BLaER1 (cell line): ENCODE measurements at regions not wholly inside any gene's neighbourhood (a gene's known extent, or its start where the extent isn't known, plus 50 kb on each side); places are given as distances from the start of the nearest gene placed in this dataset.
A peak's percentile ranks its signal among the peaks of the same experiment; 100 is the strongest.

Source experiments
- H3K27ac ChIP-seq: shearing (Covaris generic); formaldehyde crosslinking; 2 replicates; pipeline ENCODE4 v1.8.1; 2022
- H3K27me3 ChIP-seq: shearing (Covaris generic); formaldehyde crosslinking; 2 replicates; pipeline ENCODE4 v1.8.1; 2022
- H3K36me3 ChIP-seq: shearing (Covaris generic); formaldehyde crosslinking; 2 replicates; pipeline ENCODE4 v1.8.1; 2022
- H3K4me1 ChIP-seq: shearing (Covaris generic); formaldehyde crosslinking; 2 replicates; pipeline ENCODE4 v1.8.1; 2022
- H3K4me2 ChIP-seq: shearing (Covaris generic); formaldehyde crosslinking; 2 replicates; pipeline ENCODE4 v1.8.1; 2022
- H3K4me3 ChIP-seq: shearing (Covaris generic); formaldehyde crosslinking; 2 replicates; pipeline ENCODE4 v1.8.1; 2022
- H3K9ac ChIP-seq: shearing (Covaris generic); formaldehyde crosslinking; 2 replicates; pipeline ENCODE4 v1.8.1; 2022
- H3K9me3 ChIP-seq: shearing (Covaris generic); formaldehyde crosslinking; 2 replicates; pipeline ENCODE4 v1.8.1; 2022
- H4K20me1 ChIP-seq: shearing (Covaris generic); formaldehyde crosslinking; 2 replicates; pipeline ENCODE4 v1.8.1; 2022
- Cebpa-rat ChIP-seq: shearing (Covaris generic); IDR thresholded peaks from 2 replicates; pipeline ENCODE4 v1.8.1; 2022

GRCh38 chr1:47678464-47678980 is 240.7 kb downstream of the FOXD2 start:
- Histone ChIP-seq H3K9me3 (peaks cover 2% of the 10 kb centered on the region), H3K27me3 (no peaks in the 10 kb centered on the region), H3K4me3 (no peak overlapping the region), H3K27ac (no peak overlapping the region), H3K36me3 (no peaks in the 10 kb centered on the region), H3K9ac (no peak overlapping the region), H3K4me1 (peaks cover 50% of the 10 kb centered on the region), H3K4me2 (peak overlapping the region; percentile 70), H4K20me1 (no peaks in the 10 kb centered on the region)
- no peak for TF ChIP-seq Cebpa-rat

GRCh38 chr1:47679301-47679791 is 241.5 kb downstream of the FOXD2 start:
- H4K20me1 ChIP-seq, result no peaks in the 10 kb centered on the region
- H3K4me3 ChIP-seq, result no peak overlapping the region
- peaks cover 50% of the 10 kb centered on the region for H3K4me1 ChIP-seq
- H3K4me2 ChIP-seq, result peak overlapping the region; percentile 70
- H3K27me3 ChIP-seq, result no peaks in the 10 kb centered on the region
- no peak for TF ChIP-seq Cebpa-rat
- H3K9ac ChIP-seq, result peak overlapping the region; percentile 5; the same call in 1 of the 2 replicates
- H3K9me3 ChIP-seq, result no peaks in the 10 kb centered on the region
- no peaks in the 10 kb centered on the region for H3K36me3 ChIP-seq
- no peak overlapping the region for H3K27ac ChIP-seq

GRCh38 chr1:47679826-47680225 is 242.0 kb downstream of the FOXD2 start:
- H3K9me3 ChIP-seq, result no peaks in the 10 kb centered on the region
- H3K4me3 ChIP-seq, result no peak overlapping the region
- peaks cover 50% of the 10 kb centered on the region for H3K4me1 ChIP-seq
- H3K4me2 ChIP-seq, result peak overlapping the region; percentile 70
- TF ChIP-seq Cebpa-rat, result no peak
- no peak overlapping the region for H3K9ac ChIP-seq
- no peak overlapping the region for H3K27ac ChIP-seq
- no peaks in the 10 kb centered on the region for H3K27me3 ChIP-seq
- H4K20me1 ChIP-seq, result no peaks in the 10 kb centered on the region
- no peaks in the 10 kb centered on the region for H3K36me3 ChIP-seq

GRCh38 chr1:47680815-47681475 is 243.1 kb downstream of the FOXD2 start:
- Histone ChIP-seq H3K9ac (no peak overlapping the region), H3K4me1 (peaks cover 48% of the 10 kb centered on the region), H3K36me3 (no peaks in the 10 kb centered on the region), H3K27ac (no peak overlapping the region), H3K9me3 (no peaks in the 10 kb centered on the region), H4K20me1 (no peaks in the 10 kb centered on the region), H3K4me2 (no peak overlapping the region), H3K4me3 (no peak overlapping the region), H3K27me3 (no peaks in the 10 kb centered on the region)
- TF ChIP-seq Cebpa-rat, result no peak

GRCh38 chr1:47681735-47682134 is 243.9 kb downstream of the FOXD2 start:
- Histone ChIP-seq H3K9ac (no peak overlapping the region), H4K20me1 (no peaks in the 10 kb centered on the region), H3K9me3 (no peaks in the 10 kb centered on the region), H3K36me3 (no peaks in the 10 kb centered on the region), H3K4me2 (no peak overlapping the region), H3K4me1 (peaks cover 46% of the 10 kb centered on the region), H3K27ac (no peak overlapping the region), H3K27me3 (no peaks in the 10 kb centered on the region), H3K4me3 (no peak overlapping the region)
- no peak for TF ChIP-seq Cebpa-rat

- no peak overlapping the region for H3K4me2 ChIP-seq
- no peak for TF ChIP-seq Cebpa-rat
- H3K27me3 ChIP-seq, result no peaks in the 10 kb centered on the region
- H3K9me3 ChIP-seq, result no peaks in the 10 kb centered on the region
- H3K9ac ChIP-seq, result no peak overlapping the region
- H4K20me1 ChIP-seq, result no peaks in the 10 kb centered on the region
- H3K27ac ChIP-seq, result no peak overlapping the region
- no peaks in the 10 kb centered on the region for H3K36me3 ChIP-seq
- H3K4me3 ChIP-seq, result no peak overlapping the region
- H3K4me1 ChIP-seq, result peaks cover 45% of the 10 kb centered on the region
Measured at GRCh38 chr1:47682198-47682597, 244.4 kb downstream of the FOXD2 start.

GRCh38 chr1:47682786-47683350 is 245.0 kb downstream of the FOXD2 start:
- no peak overlapping the region for H3K4me3 ChIP-seq
- no peaks in the 10 kb centered on the region for H3K9me3 ChIP-seq
- H3K4me1 ChIP-seq, result peaks cover 43% of the 10 kb centered on the region
- no peak overlapping the region for H3K27ac ChIP-seq
- no peak overlapping the region for H3K4me2 ChIP-seq
- H3K9ac ChIP-seq, result no peak overlapping the region
- no peaks in the 10 kb centered on the region for H4K20me1 ChIP-seq
- H3K27me3 ChIP-seq, result no peaks in the 10 kb centered on the region
- no peaks in the 10 kb centered on the region for H3K36me3 ChIP-seq
- TF ChIP-seq Cebpa-rat, result no peak

GRCh38 chr1:47683401-47683800 is 245.6 kb downstream of the FOXD2 start:
- Histone ChIP-seq H4K20me1 (no peaks in the 10 kb centered on the region), H3K36me3 (no peaks in the 10 kb centered on the region), H3K9me3 (no peaks in the 10 kb centered on the region), H3K4me2 (no peak overlapping the region), H3K4me1 (peaks cover 42% of the 10 kb centered on the region), H3K27ac (no peak overlapping the region), H3K27me3 (no peaks in the 10 kb centered on the region), H3K4me3 (no peak overlapping the region), H3K9ac (no peak overlapping the region)
- TF ChIP-seq Cebpa-rat, result no peak

GRCh38 chr1:47684518-47684917 is 246.7 kb downstream of the FOXD2 start:
- no peak overlapping the region for H3K9ac ChIP-seq
- H3K4me2 ChIP-seq, result 0 out of 2 replicates have a peak overlapping the region, but pooled peaks have one; percentile 7
- no peaks in the 10 kb centered on the region for H4K20me1 ChIP-seq
- peaks cover 30% of the 10 kb centered on the region for H3K4me1 ChIP-seq
- no peak overlapping the region for H3K4me3 ChIP-seq
- no peak overlapping the region for H3K27ac ChIP-seq
- no peak for TF ChIP-seq Cebpa-rat
- no peaks in the 10 kb centered on the region for H3K27me3 ChIP-seq
- H3K9me3 ChIP-seq, result no peaks in the 10 kb centered on the region
- no peaks in the 10 kb centered on the region for H3K36me3 ChIP-seq

- no peak for TF ChIP-seq Cebpa-rat
- Histone ChIP-seq H4K20me1 (no peaks in the 10 kb centered on the region), H3K4me1 (peaks cover 24% of the 10 kb centered on the region), H3K9ac (no peak overlapping the region), H3K4me2 (no peak overlapping the region), H3K9me3 (no peaks in the 10 kb centered on the region), H3K27ac (no peak overlapping the region), H3K27me3 (no peaks in the 10 kb centered on the region), H3K36me3 (no peaks in the 10 kb centered on the region), H3K4me3 (no peak overlapping the region)
Measured at GRCh38 chr1:47684964-47685762, 247.3 kb downstream of the FOXD2 start.
